Upper lobe of left lung (tissue), 6 donors: ENCODE measurements at regions not wholly inside any gene's neighbourhood (a gene's known extent, or its start where the extent isn't known, plus 50 kb on each side); places are given as distances from the start of the nearest gene placed in this dataset.

Source experiments
- ATAC-seq, 2 donors: fragments of 200-7000 bp; cut with Tn5 transposase; one replicate each; pipeline ENCODE4 v1.9.1; 2022; ENCODE audit warnings: mild to moderate bottlenecking in 2 of 2, moderate library complexity in 2 of 2; ENCODE audit not compliant: low FRiP score in 2 of 2
- DNase-seq, 2 donors: peaks; one replicate each; pipeline ENCODE4 v3.0.0-alpha.2; 2019 to 2020
- H3K27ac ChIP-seq, 4 donors: fragments of 200-600 bp; sonication (generic); one replicate each; pipeline ENCODE4 v1.5.1; 2016 to 2019
- H3K27me3 ChIP-seq, 4 donors: fragments of 200-600 bp; sonication (generic); one replicate each; pipeline ENCODE4 v1.5.1; 2017 to 2019
- H3K36me3 ChIP-seq, 4 donors: fragments of 200-600 bp; sonication (generic); one replicate each; pipeline ENCODE4 v1.5.1; 2016 to 2019
- H3K4me1 ChIP-seq, 4 donors: fragments of 200-600 bp; sonication (generic); one replicate each; pipeline ENCODE4 v1.5.1; 2018 to 2019
- H3K4me3 ChIP-seq, 4 donors: fragments of 200-600 bp; sonication (generic); one replicate each; pipeline ENCODE4 v1.5.1; 2017 to 2019; ENCODE audit warnings: mild to moderate bottlenecking in 2 of 4, moderate library complexity in 1 of 4
- H3K9me3 ChIP-seq, 4 donors: fragments of 200-600 bp; sonication (generic); one replicate each; pipeline ENCODE4 v1.5.1; 2018 to 2019
- CTCF ChIP-seq, 6 experiments: fragments of 450-650 bp in 4 of 6; fragments of 200-600 bp in 2 of 6; sonication (generic) in 2 of 6; IDR thresholded peaks; one replicate each; pipeline ENCODE4 v1.5.1; 2016 to 2019; ENCODE audit warnings: antibody characterized with exemption in 6 of 6
- EP300 ChIP-seq, 4 donors: sonication (generic); formaldehyde crosslinking; IDR thresholded peaks; one replicate each; pipeline ENCODE4 v1.5.1; 2017; ENCODE audit warnings: antibody characterized with exemption in 4 of 4, control low read depth in 2 of 4
- POLR2A ChIP-seq, 4 donors: fragments of 450-650 bp; IDR thresholded peaks; one replicate each; pipeline ENCODE4 v1.5.1; 2016 to 2017; ENCODE audit warnings: antibody characterized with exemption in 4 of 4, mild to moderate bottlenecking in 2 of 4
- POLR2AphosphoS5 ChIP-seq, 2 donors: sonication (generic); formaldehyde crosslinking; IDR thresholded peaks; one replicate each; pipeline ENCODE4 v1.5.1; 2017; ENCODE audit warnings: antibody characterized with exemption in 2 of 2
- WGBS, 2 donors: methylation state at CpG; one replicate each; pipeline ENCODE4 v1.1.5; 2017 to 2018; 5-methylcytosine and 5-hydroxymethylcytosine counted together
- donor health status: DM: no; HTN: no; CAD: no; lungs with moderate emphysema.
- donor health status: DM: no; HTN: yes; CAD: no; lungs with severe emphysema.

DNA sequence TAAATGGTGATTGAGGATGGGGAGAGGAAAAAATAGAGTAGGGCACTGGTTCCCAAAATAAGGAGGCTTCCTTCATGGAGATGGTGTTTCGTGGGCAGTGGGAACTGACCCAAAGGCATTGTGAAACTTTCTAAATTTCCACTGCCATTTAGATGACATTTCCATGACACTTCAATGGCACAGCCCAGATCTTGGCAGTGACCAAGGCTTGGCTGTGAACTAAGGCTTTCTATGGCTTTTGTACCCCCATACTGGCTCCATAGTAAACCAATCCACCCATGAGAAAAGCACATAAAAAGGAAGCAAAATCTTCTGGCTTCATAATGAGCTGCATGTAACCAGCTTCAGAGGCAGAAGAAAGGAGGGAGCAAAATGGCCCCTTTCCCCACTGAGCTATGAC lies 321.0 kb upstream of the TLE4 start:
- Histone ChIP-seq H3K9me3 (no peaks in the 10 kb centered on the region), H3K4me1 (no peaks in the 10 kb centered on the region), H3K36me3 (no peaks in the 10 kb centered on the region), H3K27ac (no peak overlapping the region), H3K27me3 (no peaks in the 10 kb centered on the region), H3K4me3 (no peak overlapping the region)
- ATAC-seq = no peak
- TF ChIP-seq EP300 (IDR thresholded peaks at IDR 0.05) = no peak
- no peak for TF ChIP-seq POLR2AphosphoS5 (IDR thresholded peaks at IDR 0.05)
- 59 to 81% methylated on average over 1 of the region's 1 CpG for WGBS, 2 donors
- no peak for DNase-seq

DNA sequence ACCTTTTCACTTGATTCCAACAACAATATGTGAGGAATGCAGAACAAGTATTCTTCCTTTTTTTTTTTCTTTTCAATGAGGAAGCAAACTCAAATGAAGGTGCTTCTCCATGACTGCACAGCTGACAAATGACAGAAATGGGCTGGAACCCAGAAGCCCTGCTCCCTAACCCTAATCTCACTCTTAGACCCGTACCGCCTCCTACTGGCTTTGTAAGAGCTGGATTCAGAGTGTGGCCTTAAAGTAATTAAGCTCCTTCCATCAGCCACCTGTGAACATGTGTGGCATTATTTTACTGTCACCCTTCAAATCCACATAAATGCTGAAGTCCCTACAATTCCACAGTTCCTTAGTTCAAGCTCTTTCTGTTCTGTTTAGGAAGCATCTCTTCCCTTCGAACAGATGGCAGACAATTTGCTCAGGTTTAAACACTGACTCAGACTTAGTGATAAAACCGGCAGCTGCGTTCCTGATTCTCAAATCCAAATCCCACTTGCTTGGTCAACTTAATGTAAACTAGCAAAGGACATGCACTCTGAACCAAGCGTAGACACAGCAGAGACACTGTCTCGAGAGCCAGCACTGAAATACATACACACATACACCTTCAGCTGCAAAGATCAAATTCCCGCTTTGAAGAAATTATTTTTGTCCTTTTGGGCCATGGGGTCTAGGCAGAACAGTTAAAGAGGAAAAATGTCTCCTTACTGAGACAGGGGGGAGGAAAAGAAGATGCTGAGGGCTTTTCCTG lies 316.7 kb upstream of the TLE4 start:
- ATAC-seq (no peak), DNase-seq (no peak)
- WGBS, 2 donors = 71 to 73% methylated on average over 8 of the region's 8 CpGs
- no peaks in the 10 kb centered on the region for H3K36me3 ChIP-seq
- H3K4me3 ChIP-seq = no peak overlapping the region
- H3K4me1 ChIP-seq = peaks cover 0 to 12% (median 2%) of the 10 kb centered on the region in 4 donors
- H3K9me3 ChIP-seq = no peaks in the 10 kb centered on the region
- no peak for TF ChIP-seq POLR2AphosphoS5 (IDR thresholded peaks at IDR 0.05)
- no peak for TF ChIP-seq EP300 (IDR thresholded peaks at IDR 0.05)
- TF ChIP-seq POLR2A (IDR thresholded peaks at IDR 0.05) = no peak
- no peak for TF ChIP-seq CTCF (IDR thresholded peaks at IDR 0.05)
- H3K27me3 ChIP-seq = peaks cover 0 to 3% (median 1%) of the 10 kb centered on the region in 4 donors
- no peak overlapping the region for H3K27ac ChIP-seq

DNA sequence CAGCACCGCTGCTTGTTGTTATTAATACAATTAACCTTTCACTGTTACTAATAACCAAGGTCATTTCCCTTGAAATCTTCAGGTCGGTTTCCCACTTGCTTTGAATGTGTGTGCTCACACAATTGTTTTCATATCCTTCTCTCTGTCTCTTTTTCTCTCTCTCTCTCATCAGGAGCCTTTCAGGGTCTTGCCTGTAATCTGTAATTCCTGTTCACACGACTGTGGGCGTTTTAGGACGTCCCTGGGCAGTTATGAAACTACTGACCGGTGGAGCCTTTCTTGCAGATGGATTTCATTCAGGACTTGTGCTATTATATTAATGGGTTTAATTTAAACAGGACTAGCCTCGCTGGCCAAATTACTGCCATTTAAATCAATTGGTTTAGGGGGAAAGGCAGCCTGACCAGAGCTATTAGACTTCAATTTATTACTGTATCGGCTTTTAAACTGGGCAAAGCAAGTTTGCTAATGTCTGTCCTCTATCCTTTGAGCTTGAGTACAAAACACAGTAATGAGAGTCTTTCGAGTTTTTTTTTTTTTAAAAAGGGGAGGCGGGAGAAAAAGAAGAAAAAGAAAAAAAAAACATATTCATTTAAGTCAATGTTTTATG lies 316.0 kb upstream of the TLE4 start:
- no peaks in the 10 kb centered on the region for H3K9me3 ChIP-seq
- no peak overlapping the region for H3K27ac ChIP-seq
- no peak overlapping the region for H3K4me3 ChIP-seq
- H3K36me3 ChIP-seq = no peaks in the 10 kb centered on the region
- TF ChIP-seq POLR2AphosphoS5 (IDR thresholded peaks at IDR 0.05) = no peak
- TF ChIP-seq POLR2A (IDR thresholded peaks at IDR 0.05) = no peak
- TF ChIP-seq CTCF (IDR thresholded peaks at IDR 0.05) = no peak
- no peak for TF ChIP-seq EP300 (IDR thresholded peaks at IDR 0.05)
- ATAC-seq (no peak), DNase-seq (no peak)
- H3K27me3 ChIP-seq = peaks cover 0 to 3% (median 1%) of the 10 kb centered on the region in 4 donors
- WGBS, 2 donors = 59% methylated on average over 10 of the region's 10 CpGs
- peaks cover 0 to 12% (median 2%) of the 10 kb centered on the region in 4 donors for H3K4me1 ChIP-seq

- no peak overlapping the region for H3K27ac ChIP-seq
- H3K4me1 ChIP-seq = peaks cover 0 to 12% (median 2%) of the 10 kb centered on the region in 4 donors
- peaks cover 0 to 3% (median 1%) of the 10 kb centered on the region in 4 donors for H3K27me3 ChIP-seq
- ATAC-seq (peak in 1 of 2 donors; percentile 19), DNase-seq (peak in 1 of 2 donors; percentile 18)
- H3K36me3 ChIP-seq = no peaks in the 10 kb centered on the region
- H3K9me3 ChIP-seq = no peaks in the 10 kb centered on the region
- 33 to 42% methylated on average over 15 of the region's 15 CpGs for WGBS, 2 donors
- no peak overlapping the region for H3K4me3 ChIP-seq
- no peak for TF ChIP-seq EP300 (IDR thresholded peaks at IDR 0.05)
- TF ChIP-seq POLR2A (IDR thresholded peaks at IDR 0.05) = no peak
- TF ChIP-seq POLR2AphosphoS5 (IDR thresholded peaks at IDR 0.05) = no peak
- TF ChIP-seq CTCF (IDR thresholded peaks at IDR 0.05) = no peak
Measured at GRCh38 chr9:79256691-79257213, 315.0 kb upstream of the TLE4 start.

DNA sequence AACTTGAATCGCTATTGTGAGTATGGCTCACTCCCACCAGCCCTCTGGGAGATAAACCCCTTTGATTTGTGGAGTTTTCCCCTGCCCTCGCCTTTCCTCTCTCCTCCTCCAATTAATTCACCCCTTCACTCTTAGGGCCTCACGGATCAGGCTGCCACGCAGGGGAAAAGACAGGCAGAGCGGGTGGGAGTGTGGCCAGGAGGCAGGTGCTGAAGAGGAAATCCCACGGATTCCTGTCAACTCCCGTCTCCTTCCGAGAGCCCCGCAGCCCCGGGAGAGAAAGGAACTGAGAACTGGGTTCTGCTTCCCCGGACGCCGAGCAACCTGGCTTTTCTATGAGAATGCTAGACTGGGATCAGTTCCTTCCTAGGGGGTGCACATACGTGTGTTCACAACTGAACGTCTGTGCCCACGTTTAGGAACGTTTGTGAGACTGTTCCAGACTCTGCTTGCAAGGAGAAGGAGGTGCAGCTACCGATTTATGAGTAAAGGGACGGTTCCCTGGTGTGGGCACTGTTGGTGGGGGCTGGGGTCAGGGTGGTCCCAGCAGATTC lies 314.5 kb upstream of the TLE4 start:
- Histone ChIP-seq H3K4me3 (no peak overlapping the region), H3K27ac (no peak overlapping the region), H3K4me1 (peaks cover 0 to 12% (median 2%) of the 10 kb centered on the region in 4 donors), H3K9me3 (no peaks in the 10 kb centered on the region), H3K36me3 (no peaks in the 10 kb centered on the region), H3K27me3 (peaks cover 0 to 3% (median 1%) of the 10 kb centered on the region in 4 donors)
- peak in 1 of 2 donors; percentile 23 for DNase-seq
- 10 to 12% methylated on average over 18 to 19 of the region's 19 CpGs for WGBS, 2 donors
- TF ChIP-seq EP300 (IDR thresholded peaks at IDR 0.05) (no peak), CTCF (IDR thresholded peaks at IDR 0.05) (no peak)
- ATAC-seq = peak in 1 of 2 donors; percentile 26
